HepG2 (cell line): ENCODE measurements at regions not wholly inside any gene's neighbourhood (a gene's known extent, or its start where the extent isn't known, plus 50 kb on each side); places are given as distances from the start of the nearest gene placed in this dataset.

ENCODE experiments used
- BRF2 ChIP-seq: sonication (generic); formaldehyde crosslinking; IDR thresholded peaks from 2 replicates; pipeline ENCODE4 v1.8.1; 2022; ENCODE audit warnings: mild to moderate bottlenecking, missing genetic modification reagents
- CENPBD1 ChIP-seq: sonication (generic); formaldehyde crosslinking; IDR thresholded peaks from 2 replicates; pipeline ENCODE4 v1.8.0; 2022; ENCODE audit warnings: missing genetic modification reagents, low read depth, mild to moderate bottlenecking, borderline replicate concordance
- KDM5B ChIP-seq: sonication (generic); formaldehyde crosslinking; IDR thresholded peaks from 2 replicates; pipeline ENCODE4 v1.4.0; 2020; ENCODE audit warnings: missing genetic modification reagents, mild to moderate bottlenecking, borderline replicate concordance
- KIAA2018 ChIP-seq: sonication (generic); formaldehyde crosslinking; IDR thresholded peaks from 2 replicates; pipeline ENCODE4 v1.5.0; 2020; ENCODE audit warnings: mild to moderate bottlenecking, missing genetic modification reagents, borderline replicate concordance
- KLF16 ChIP-seq, 2 experiments: sonication (generic) in 1 of 2; formaldehyde crosslinking in 1 of 2; IDR thresholded peaks; 2 replicates each; pipeline versions ENCODE4 v1.6.1 to v1.8.0; 2016 to 2023; ENCODE audit warnings: missing genetic modification reagents in 2 of 2, missing compliant biosample characterization in 1 of 2
- PCBP2 ChIP-seq: fragments of 200-400 bp; formaldehyde crosslinking; optimal IDR thresholded peaks from 2 replicates; pipeline ENCODE3; 2018; ENCODE audit warnings: low read length, low read depth; ENCODE audit not compliant: poor library complexity, severe bottlenecking
- RERE ChIP-seq: IDR thresholded peaks from 2 replicates; pipeline ENCODE4 v1.6.1; 2016; ENCODE audit warnings: low read depth, missing genetic modification reagents, missing compliant biosample characterization
- ZNF784 ChIP-seq: sonication (generic); formaldehyde crosslinking; IDR thresholded peaks from 2 replicates; pipeline ENCODE4 v1.5.1; 2020; ENCODE audit warnings: missing genetic modification reagents, mild to moderate bottlenecking, borderline replicate concordance
- ZNF800 ChIP-seq: sonication (generic); formaldehyde crosslinking; IDR thresholded peaks from 2 replicates; pipeline ENCODE4 v1.4.0; 2020; ENCODE audit warnings: missing genetic modification reagents

- TF ChIP-seq RERE (peak; percentile 85; the same call in 1 of the 2 replicates), CENPBD1 (no peak), ZNF800 (CRISPR knock-in tag) (no peak; the same call in 1 of the 2 replicates), BRF2 (CRISPR knock-in tag) (no peak; the same call in 1 of the 2 replicates), KIAA2018 (CRISPR knock-in tag) (no peak), ZNF784 (CRISPR knock-in tag) (peak; percentile 85), KDM5B (CRISPR knock-in tag) (no peak), KLF16 (CRISPR knock-in tag; IDR thresholded peaks at IDR 0.05) (peak in 1 of 2 experiments; percentile 71; a peak in 2 of 4 replicates), PCBP2 (no peak)
Measured at GRCh38 chr1:88175631-88176226, 508.3 kb upstream of the PKN2 start (continued).
